ENCODE measurements at regions not wholly inside any gene's neighbourhood (a gene's known extent, or its start where the extent isn't known, plus 50 kb on each side); places are given as distances from the start of the nearest gene placed in this dataset.

DNA sequence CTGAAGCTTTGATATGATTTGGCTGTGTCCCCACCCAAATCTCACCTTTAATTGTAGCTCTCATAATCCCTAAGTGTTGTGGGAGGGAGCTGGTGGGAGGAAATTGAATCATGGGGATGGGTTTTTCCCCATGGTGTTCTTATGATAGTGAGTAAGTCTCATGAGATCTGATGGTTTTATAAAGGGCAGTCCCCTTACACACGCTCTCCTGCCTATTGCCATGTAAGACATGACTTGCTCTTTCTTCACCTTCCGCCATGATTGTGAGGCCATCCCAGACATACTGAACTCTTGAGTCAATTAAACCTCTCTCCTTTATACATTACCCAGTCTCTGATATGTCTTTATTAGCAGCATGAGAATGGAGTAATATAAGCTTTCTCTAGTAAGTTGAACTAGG is 261.9 kb downstream of the HLX start:
- TF ChIP-seq GATA2 (IDR thresholded peaks at IDR 0.05; ENCODE audit: low read depth, low read length) = no peak
- TF ChIP-seq GATA3 (IDR thresholded peaks at IDR 0.05; ENCODE audit: low read depth, low read length) = no peak

Measured in SH-SY5Y (cell line).